K562 (cell line): ENCODE measurements at regions not wholly inside any gene's neighbourhood (a gene's known extent, or its start where the extent isn't known, plus 50 kb on each side); places are given as distances from the start of the nearest gene placed in this dataset.

Experiments used
- EGR1 ChIP-seq: fragments of 450-650 bp; conservative IDR thresholded peaks from 2 replicates; pipeline ENCODE4 v1.6.1; 2017; ENCODE audit warnings: mild to moderate bottlenecking
- FOXK1 ChIP-seq: sonication (generic); formaldehyde crosslinking; IDR thresholded peaks from 2 replicates; pipeline ENCODE4 v1.8.0; 2022; ENCODE audit warnings: missing genetic modification reagents, mild to moderate bottlenecking, borderline replicate concordance
- HMGXB4 ChIP-seq: sonication (generic); formaldehyde crosslinking; IDR thresholded peaks from 2 replicates; pipeline ENCODE4 v1.8.1; 2023; ENCODE audit warnings: mild to moderate bottlenecking, missing genetic modification reagents
- MECOM ChIP-seq: fragments of 250-450 bp; sonication (Bioruptor Pico); IDR thresholded peaks from 2 replicates; pipeline ENCODE4 v1.8.0; 2022; ENCODE audit warnings: inconsistent platforms
- ZNF174 ChIP-seq: fragments of 250-450 bp; sonication (Bioruptor Pico); IDR thresholded peaks from 2 replicates; pipeline ENCODE4 v1.4.0; 2020; ENCODE audit warnings: mild to moderate bottlenecking
- ZNF551 ChIP-seq: fragments of 250-450 bp; sonication (Bioruptor Pico); IDR thresholded peaks from 2 replicates; pipeline ENCODE4 v1.5.0; 2021; ENCODE audit warnings: mild to moderate bottlenecking, moderate library complexity

DNA sequence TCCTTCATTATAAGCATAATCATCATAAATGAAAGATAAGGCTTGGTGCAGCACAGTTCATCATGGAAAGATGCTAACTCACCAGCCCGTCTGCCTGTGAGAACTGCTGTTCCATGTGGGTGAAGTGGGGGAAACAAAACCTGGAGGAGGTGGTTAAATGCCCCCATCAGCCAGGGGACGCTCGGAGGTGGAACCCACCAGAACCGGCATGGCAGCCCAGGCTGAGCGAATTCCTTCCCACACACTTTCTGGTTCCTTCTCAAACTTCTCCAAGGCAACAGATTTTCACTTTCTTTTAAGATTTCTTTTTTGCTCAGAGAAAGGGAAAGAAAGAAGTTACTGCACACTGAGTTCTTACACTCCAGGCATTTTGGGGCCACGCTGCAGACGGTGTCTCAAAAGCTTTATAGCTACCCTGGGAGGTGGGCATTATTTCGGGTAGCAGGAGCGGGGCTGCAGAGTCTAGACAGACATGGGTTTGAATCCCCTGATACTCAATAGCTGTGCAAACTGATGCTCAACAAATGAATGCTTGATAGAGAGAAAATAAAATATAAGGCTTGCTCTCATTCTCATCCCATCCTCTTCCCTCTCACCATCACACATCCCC, 190.7 kb downstream of the BCL11B start:
- TF ChIP-seq HMGXB4 (CRISPR knock-in tag), result no peak
- TF ChIP-seq MECOM (CRISPR knock-in tag), result no peak
- no peak for TF ChIP-seq FOXK1 (CRISPR knock-in tag)
- no peak for TF ChIP-seq ZNF174
- no peak for TF ChIP-seq EGR1
- TF ChIP-seq ZNF551 (CRISPR knock-in tag), result no peak
